ENCODE measurements at regions not wholly inside any gene's neighbourhood (a gene's known extent, or its start where the extent isn't known, plus 50 kb on each side); places are given as distances from the start of the nearest gene placed in this dataset.

DNA sequence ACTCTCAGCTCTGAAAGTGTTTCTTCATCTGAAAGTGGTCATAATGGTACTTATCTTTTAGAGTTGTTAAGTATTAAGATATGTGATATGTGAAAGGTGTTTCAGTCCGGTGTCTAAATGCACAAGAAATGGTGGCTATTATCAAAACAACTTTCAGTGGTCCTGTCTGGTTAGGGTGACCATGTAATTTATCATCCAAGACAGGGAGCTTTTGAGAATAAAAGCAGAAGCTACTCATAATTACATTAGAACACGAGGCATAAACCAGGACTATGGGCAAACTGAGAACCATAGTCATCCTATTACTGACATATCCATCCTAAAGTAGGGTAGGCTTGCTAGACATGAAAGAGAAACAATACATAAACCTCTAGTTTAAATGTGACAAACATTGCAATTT, 418.1 kb upstream of the SEMA6A start:
- TF ChIP-seq POLR2A (IDR thresholded peaks at IDR 0.05) = no peak
- TF ChIP-seq, protein P1, sequence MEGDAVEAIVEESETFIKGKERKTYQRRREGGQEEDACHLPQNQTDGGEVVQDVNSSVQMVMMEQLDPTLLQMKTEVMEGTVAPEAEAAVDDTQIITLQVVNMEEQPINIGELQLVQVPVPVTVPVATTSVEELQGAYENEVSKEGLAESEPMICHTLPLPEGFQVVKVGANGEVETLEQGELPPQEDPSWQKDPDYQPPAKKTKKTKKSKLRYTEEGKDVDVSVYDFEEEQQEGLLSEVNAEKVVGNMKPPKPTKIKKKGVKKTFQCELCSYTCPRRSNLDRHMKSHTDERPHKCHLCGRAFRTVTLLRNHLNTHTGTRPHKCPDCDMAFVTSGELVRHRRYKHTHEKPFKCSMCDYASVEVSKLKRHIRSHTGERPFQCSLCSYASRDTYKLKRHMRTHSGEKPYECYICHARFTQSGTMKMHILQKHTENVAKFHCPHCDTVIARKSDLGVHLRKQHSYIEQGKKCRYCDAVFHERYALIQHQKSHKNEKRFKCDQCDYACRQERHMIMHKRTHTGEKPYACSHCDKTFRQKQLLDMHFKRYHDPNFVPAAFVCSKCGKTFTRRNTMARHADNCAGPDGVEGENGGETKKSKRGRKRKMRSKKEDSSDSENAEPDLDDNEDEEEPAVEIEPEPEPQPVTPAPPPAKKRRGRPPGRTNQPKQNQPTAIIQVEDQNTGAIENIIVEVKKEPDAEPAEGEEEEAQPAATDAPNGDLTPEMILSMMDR (IDR thresholded peaks at IDR 0.05) = no peak

Data from thyroid gland (tissue), 4 donors.